ENCODE measurements at regions not wholly inside any gene's neighbourhood (a gene's known extent, or its start where the extent isn't known, plus 50 kb on each side); places are given as distances from the start of the nearest gene placed in this dataset.

DNA sequence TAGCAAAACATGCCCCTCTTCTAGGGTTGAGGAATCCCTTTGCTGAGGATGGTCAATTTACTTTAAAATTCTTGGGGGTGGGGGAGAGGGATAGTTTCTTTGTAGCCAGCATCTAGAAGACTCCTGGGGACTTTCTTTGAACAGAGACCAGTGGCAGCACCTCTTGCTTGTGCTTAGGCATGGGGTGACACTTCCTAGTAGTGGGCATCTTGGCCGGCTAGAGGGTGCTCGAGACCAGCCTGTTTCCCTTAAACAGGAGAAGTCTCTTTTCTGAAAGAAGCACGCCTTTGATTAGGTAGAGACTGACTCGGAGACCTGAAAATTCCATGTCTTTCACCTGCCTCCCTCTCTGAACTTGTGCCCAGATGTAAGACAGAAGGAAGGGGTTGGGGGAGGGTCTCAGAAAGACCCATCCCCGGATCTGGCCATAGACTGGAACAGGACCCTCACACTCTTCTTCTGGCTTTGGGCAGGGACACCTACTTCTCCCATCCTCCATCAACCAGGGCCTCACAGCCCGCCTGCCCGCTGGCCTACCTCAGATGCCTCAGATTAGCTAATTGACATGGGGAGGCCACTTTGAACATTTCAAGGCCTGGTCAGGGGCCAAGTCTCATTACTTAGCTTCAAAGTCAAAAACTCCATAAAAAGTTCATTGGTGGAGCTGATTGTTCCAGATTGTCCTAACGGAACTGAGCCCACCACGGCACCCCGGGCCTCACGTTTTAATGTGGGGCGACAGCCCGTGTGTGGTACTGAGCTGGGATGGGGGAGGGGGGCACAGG is 172.2 kb downstream of the CDC5L start:
- TF ChIP-seq, protein P1, sequence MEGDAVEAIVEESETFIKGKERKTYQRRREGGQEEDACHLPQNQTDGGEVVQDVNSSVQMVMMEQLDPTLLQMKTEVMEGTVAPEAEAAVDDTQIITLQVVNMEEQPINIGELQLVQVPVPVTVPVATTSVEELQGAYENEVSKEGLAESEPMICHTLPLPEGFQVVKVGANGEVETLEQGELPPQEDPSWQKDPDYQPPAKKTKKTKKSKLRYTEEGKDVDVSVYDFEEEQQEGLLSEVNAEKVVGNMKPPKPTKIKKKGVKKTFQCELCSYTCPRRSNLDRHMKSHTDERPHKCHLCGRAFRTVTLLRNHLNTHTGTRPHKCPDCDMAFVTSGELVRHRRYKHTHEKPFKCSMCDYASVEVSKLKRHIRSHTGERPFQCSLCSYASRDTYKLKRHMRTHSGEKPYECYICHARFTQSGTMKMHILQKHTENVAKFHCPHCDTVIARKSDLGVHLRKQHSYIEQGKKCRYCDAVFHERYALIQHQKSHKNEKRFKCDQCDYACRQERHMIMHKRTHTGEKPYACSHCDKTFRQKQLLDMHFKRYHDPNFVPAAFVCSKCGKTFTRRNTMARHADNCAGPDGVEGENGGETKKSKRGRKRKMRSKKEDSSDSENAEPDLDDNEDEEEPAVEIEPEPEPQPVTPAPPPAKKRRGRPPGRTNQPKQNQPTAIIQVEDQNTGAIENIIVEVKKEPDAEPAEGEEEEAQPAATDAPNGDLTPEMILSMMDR (IDR thresholded peaks at IDR 0.05), result no peak
- no peak for TF ChIP-seq POLR2A (IDR thresholded peaks at IDR 0.05)
